GOT3 (cell line): ENCODE measurements at regions not wholly inside any gene's neighbourhood (a gene's known extent, or its start where the extent isn't known, plus 50 kb on each side); places are given as distances from the start of the nearest gene placed in this dataset.
"Not testable (repeated sequence)": the region's sequence is repeated elsewhere in the genome, so short reads cannot be mapped to it uniquely, and the experiment has no call there.

Source experiments
- DNase-seq: peaks from one replicate; lab custom pipeline; 2025; ENCODE audit warnings: mixed read lengths; lab: John Stamatoyannopoulos, UW

- not testable (repeated sequence) for DNase-seq
Observed at GRCh38 chr2:215889240-215889969, 123.9 kb downstream of the MREG start.

- DNase-seq: no peak
Observed at GRCh38 chr2:215888680-215889079, 124.7 kb downstream of the MREG start.

DNA sequence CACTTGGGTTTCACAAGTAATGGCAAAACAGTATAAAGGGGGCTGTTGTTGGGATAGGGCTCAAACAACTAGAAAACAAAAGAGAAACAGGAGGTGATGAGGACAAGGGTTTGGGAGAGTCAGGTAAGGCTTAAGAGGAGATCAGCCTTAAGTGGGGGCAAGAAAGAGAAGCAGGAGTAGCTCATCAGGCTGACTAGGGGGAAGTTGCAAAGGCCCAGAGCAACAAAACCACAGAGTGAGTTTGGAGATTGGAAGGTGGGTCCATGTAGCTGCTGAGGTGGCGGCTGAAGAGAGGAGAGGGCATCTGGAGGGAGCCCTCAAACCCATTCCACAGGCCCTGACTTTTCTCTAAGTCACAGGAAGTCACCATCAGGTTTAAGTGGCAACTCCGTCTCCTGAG, 126.0 kb downstream of the MREG start:
- DNase-seq: no peak

DNA sequence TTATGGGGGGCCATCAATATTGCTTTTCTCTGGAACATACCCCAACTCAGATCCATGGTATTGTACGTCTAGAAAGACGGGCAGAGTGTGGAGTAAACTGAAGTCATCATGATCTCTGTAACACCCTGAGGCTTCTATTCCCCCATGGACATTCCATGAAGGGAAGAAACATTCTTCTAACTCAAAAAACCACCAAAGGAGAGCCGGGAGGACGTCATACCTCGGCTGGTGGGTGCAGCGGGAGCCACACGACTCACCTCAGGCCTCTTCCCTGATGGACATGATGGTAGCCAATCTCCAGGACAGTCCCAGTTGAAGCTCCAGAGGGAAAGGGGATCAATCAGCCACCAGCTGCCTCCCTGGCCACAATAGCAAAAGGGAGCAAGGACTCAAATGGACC, 127.3 kb downstream of the MREG start:
- no peak for DNase-seq

- DNase-seq: no peak
Observed at GRCh38 chr2:215885536-215885935, 127.8 kb downstream of the MREG start.

GRCh38 chr2:215884451-215885087, 128.8 kb downstream of the MREG start:
- DNase-seq: no peak

DNA sequence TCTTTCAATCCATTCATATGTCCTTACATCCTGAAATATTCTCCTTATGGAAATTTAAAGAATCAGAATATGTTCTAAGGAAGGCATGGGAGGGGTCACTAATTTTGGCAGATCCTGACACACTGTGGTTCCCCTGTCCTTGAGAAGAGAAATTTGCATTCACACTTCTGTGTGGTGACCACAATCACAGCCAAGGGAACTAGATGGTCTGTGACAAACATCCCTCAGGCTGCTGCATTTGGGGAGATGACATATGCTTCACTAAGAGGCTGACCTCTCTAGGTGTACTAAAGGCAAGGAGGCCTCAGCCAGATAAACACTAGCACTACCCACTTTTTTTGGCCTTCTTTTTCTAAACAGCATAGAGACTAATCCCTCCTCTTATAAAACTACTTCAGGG, 129.6 kb downstream of the MREG start:
- DNase-seq: no peak

GRCh38 chr2:215882689-215883088, 130.7 kb downstream of the MREG start:
- no peak for DNase-seq

DNA sequence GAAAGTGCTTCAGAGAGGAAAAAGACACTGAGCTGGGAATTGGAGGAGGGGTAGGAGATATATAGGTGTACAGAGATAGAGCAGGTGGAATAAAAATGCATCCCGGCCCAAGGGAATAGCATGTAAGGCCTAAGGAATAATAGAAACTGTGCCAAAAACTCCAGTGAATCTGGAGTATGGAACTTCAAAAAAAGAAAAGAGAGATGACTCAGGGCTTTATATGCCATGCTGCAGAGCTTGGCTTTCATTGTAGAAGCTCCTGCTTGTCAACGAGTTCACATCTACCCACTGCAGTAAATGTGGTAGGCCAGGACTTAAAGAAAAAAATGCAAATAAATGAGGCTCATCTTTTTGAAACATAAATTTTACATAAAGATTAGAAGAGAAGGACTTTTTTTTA, 131.8 kb downstream of the MREG start:
- no peak for DNase-seq

- DNase-seq: no peak
Observed at GRCh38 chr2:215880970-215881369, 132.4 kb downstream of the MREG start.

- no peak for DNase-seq
Observed at GRCh38 chr2:215879977-215880940, 133.1 kb downstream of the MREG start.

- no peak for DNase-seq
Observed at GRCh38 chr2:215879331-215879730, 134.0 kb downstream of the MREG start.

- DNase-seq: no peak
Observed at GRCh38 chr2:215878476-215879063, 134.8 kb downstream of the MREG start.

- DNase-seq: no peak
Observed at GRCh38 chr2:215876937-215877238, 136.5 kb downstream of the MREG start.

GRCh38 chr2:215876139-215876936, 137.0 kb downstream of the MREG start:
- no peak for DNase-seq

GRCh38 chr2:215874418-215874817, 138.9 kb downstream of the MREG start:
- DNase-seq: no peak

GRCh38 chr2:215870986-215871385, 142.4 kb downstream of the MREG start:
- DNase-seq: no peak

DNA sequence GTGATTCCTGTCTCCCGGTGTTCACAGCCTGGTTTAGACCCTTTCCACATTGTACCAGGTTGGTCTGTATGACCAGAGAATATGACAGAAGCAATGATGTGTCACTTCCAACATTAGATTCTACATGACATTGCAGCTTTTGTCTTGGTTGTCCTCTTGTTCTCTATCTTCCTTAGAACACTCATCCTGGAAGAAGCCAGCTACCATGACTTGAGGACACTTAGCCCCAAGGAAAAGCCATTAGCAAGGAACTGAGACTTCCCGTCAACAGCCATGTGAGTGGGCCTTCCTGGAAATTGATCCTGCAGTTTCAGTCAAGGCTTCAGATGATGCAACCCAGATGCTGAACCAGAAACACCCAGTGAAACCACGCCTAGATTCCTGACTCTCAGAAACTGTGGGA, 143.3 kb downstream of the MREG start:
- no peak for DNase-seq

- DNase-seq: no peak
Observed at GRCh38 chr2:215868846-215869543, 144.4 kb downstream of the MREG start.

GRCh38 chr2:215866606-215867005, 146.7 kb downstream of the MREG start:
- DNase-seq: no peak

DNA sequence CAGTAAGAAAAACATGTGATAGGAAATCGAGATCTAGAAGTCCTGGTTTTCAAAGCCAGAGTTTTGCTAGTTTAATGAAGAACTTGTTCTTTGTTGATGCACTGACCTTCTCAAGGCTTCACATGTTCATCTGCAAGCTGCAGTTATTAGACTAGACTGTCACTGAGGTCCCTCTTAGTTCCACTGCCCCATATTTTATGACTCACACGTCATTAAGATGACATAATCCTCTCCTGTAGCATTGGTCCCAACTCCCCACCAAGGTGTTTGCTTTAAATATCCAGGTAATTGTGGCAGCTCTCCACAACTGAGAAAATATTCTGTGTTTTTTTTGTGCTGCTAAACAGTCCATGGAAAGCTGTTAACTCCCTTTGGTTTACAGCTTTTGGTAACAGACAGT, 149.7 kb downstream of the MREG start:
- DNase-seq: no peak
